Duodenal mucosa (tissue), 2 donors: ENCODE measurements at regions not wholly inside any gene's neighbourhood (a gene's known extent, or its start where the extent isn't known, plus 50 kb on each side); places are given as distances from the start of the nearest gene placed in this dataset.

Experiments used
- H3K27ac ChIP-seq: one replicate; pipeline ENCODE4 v1.7.0; 2013; ENCODE audit warnings: low read depth, low read length
- H3K27me3 ChIP-seq, 2 donors: one replicate each; pipeline ENCODE4 v1.7.0; 2013; ENCODE audit warnings: low read length in 2 of 2, control low read depth in 1 of 2; ENCODE audit not compliant: insufficient read depth in 2 of 2, control insufficient read depth in 1 of 2
- H3K36me3 ChIP-seq, 2 donors: one replicate each; pipeline ENCODE4 v1.7.0; 2013; ENCODE audit warnings: low read length in 2 of 2, control low read depth in 1 of 2; ENCODE audit not compliant: insufficient read depth in 2 of 2, control insufficient read depth in 1 of 2
- H3K4me1 ChIP-seq, 2 donors: one replicate each; pipeline ENCODE4 v1.7.0; 2013; ENCODE audit warnings: low read length in 2 of 2, control low read depth in 1 of 2; ENCODE audit not compliant: insufficient read depth in 2 of 2, control insufficient read depth in 1 of 2
- H3K4me3 ChIP-seq, 2 donors: one replicate each; pipeline ENCODE4 v1.7.0; 2013; ENCODE audit warnings: low read length in 2 of 2, low read depth in 1 of 2
- H3K9ac ChIP-seq, 2 donors: one replicate each; pipeline ENCODE4 v1.7.0; 2013; ENCODE audit warnings: low read length in 2 of 2, low read depth in 1 of 2
- H3K9me3 ChIP-seq, 2 donors: one replicate each; pipeline ENCODE4 v1.7.0; 2013; ENCODE audit warnings: low read length in 2 of 2, control low read depth in 1 of 2; ENCODE audit not compliant: control insufficient read depth in 1 of 2

DNA sequence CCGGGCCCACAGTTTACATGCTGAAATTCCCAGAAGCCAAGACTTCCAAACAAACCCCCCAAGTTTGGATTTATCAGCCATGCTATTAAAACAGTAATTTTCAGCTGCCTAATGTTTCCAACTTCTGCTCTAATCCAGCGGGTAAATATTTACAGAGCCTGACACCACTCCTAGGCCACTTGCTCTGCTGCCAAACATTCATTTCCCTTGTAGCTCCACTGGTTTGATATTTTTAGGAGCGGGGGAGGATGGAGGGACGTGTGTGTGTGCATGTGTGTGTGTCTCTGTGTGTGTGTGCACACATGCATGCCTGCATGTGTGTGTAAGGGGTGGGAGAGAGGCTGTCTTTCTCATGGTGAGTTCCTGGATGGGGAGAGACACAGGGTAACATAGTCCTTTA is 115.7 kb upstream of the PJA1 start:
- no peaks in the 10 kb centered on the region for H3K36me3 ChIP-seq
- no peaks in the 10 kb centered on the region for H3K9me3 ChIP-seq
- no peaks in the 10 kb centered on the region for H3K27me3 ChIP-seq
- peaks cover 0 to 7% of the 10 kb centered on the region in 2 donors for H3K4me1 ChIP-seq
- H3K27ac ChIP-seq: no peak overlapping the region
- H3K4me3 ChIP-seq: no peak overlapping the region
- no peak overlapping the region for H3K9ac ChIP-seq

DNA sequence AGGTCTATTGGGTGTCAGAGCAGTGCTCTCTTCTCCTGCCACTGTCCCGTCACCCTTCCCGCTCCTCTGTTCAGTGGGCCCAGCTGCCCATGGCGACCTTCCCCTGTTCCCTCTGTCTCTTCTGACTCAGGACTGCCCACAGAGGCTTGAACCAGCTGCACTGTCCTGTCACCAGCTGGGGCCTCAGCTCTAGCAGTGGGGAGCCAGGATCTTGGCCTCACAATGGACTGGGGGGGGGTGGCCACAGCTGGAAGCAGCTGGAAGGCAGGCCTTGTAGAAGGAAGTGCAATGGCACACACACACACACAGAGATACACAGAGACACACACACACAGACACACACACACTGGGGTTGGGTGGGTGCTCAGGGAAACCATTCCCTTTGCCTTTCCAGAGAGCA is 114.0 kb upstream of the PJA1 start:
- Histone ChIP-seq H3K27ac (no peak overlapping the region), H3K36me3 (no peaks in the 10 kb centered on the region), H3K27me3 (no peaks in the 10 kb centered on the region), H3K9me3 (no peaks in the 10 kb centered on the region), H3K4me1 (peaks cover 0 to 4% of the 10 kb centered on the region in 2 donors), H3K4me3 (no peak overlapping the region), H3K9ac (no peak overlapping the region)

DNA sequence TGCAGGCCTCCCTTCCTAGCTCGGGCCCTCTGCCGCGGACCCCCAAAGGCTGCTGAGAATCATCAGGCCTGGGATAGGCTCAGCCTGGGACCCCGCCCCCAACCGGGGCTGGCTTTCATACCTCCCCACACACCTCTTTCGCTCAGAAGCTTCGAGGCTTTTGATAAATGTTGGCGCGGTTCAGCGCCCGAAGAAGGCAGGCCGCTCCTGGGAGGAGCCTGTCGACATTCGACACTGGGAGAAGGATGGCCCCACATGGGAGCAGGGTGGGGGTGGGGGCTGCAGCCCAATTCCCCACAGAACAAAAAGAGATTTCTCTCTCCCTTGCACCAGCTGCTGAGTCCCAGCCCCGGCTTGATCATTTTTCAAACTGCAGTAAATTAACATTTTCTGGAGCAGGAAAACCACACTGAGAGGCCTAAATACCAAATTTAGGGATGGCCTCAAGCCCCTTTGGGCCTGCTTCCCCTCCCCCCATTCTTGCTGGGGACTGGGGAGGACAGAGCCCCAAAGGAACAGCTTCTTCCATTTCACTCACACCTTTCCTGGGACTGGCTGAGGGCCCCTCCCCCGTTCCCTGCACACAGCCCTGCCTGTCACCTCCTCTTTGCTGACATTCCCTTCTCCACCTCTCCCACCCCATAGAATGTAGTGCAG is 112.9 kb upstream of the PJA1 start:
- Histone ChIP-seq H3K4me3 (no peak overlapping the region), H3K9ac (no peak overlapping the region), H3K4me1 (peaks cover 0 to 4% of the 10 kb centered on the region in 2 donors), H3K36me3 (no peaks in the 10 kb centered on the region), H3K27ac (no peak overlapping the region), H3K9me3 (no peaks in the 10 kb centered on the region), H3K27me3 (no peaks in the 10 kb centered on the region)

DNA sequence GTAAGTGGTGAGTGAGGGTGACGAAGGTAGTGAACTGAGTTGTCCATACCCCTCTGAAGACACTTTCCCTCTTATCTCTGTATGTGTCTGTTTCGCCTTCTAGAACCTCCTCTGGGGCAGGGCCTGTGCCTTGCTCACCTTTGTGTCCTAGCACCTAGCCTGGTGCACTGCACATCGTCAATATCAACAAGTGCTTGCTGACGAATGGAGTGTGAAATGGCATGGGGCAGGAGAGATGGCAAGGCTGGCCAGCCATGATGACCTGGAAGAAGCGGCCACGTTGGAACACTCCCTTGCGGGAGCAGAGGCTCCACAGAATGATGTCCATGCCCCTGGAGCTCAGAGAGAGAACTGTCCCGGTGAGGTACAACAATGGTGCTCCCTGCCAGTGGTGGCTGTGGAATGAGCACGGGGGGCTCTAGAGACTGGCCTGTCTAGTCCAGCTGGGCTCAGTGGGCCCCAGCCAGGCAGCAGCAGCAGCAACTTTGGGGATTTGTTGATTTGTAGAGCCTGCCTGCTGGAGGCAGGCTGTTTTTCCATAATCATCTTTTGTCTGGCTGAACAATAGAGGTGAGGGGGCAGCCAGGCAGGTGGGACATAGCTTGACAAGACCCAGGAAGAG is 112.2 kb upstream of the PJA1 start:
- Histone ChIP-seq H3K27ac (no peak overlapping the region), H3K27me3 (no peaks in the 10 kb centered on the region), H3K9ac (no peak overlapping the region), H3K4me1 (peaks cover 0 to 4% of the 10 kb centered on the region in 2 donors), H3K36me3 (no peaks in the 10 kb centered on the region), H3K9me3 (no peaks in the 10 kb centered on the region), H3K4me3 (no peak overlapping the region)

DNA sequence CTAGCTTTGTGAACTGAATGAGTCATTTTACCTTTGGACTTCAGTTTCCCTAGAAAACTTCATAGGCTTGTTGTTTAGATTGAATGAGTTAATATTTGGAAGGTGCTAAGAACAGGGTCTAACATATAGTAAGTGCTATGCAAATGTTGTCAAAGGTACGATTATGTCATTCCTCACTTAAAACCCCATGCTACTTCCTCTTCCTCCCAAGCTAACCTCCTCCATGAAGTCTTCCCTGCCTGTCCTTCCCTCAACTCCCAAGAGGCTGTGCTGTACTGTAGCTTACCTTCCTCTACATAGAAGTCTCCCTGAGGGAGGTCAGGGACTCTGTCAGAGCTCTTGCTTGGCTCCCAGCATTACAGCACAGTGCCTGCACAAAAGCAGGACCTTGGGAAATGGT is 103.4 kb upstream of the PJA1 start:
- no peak overlapping the region for H3K4me3 ChIP-seq
- H3K4me1 ChIP-seq: peaks cover 0 to 3% of the 10 kb centered on the region in 2 donors
- H3K27ac ChIP-seq: no peak overlapping the region
- H3K9ac ChIP-seq: no peak overlapping the region
- H3K27me3 ChIP-seq: no peaks in the 10 kb centered on the region
- H3K9me3 ChIP-seq: no peaks in the 10 kb centered on the region
- H3K36me3 ChIP-seq: no peaks in the 10 kb centered on the region

DNA sequence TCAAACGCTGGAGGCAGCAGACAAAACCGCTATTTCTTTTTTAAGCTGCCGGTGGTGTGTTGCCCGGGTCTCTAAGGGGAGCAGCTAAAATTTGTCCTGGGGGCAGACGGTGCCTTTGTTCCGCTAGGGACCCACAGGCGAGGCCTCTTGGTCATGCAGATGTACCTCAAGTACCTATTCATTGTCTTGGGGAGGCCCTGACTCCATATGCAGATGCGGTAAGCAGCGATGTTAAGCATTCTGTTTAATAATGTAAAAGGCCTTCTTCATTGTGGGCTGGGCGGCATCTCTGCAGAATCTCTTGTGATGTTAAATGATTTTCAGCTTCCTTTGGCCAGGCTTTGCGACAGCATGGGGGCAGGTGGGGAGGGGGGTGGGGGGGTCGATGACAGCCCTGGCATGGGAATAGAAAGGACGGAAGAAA is 98.9 kb upstream of the PJA1 start:
- Histone ChIP-seq H3K9me3 (no peaks in the 10 kb centered on the region), H3K4me3 (no peak overlapping the region), H3K27ac (no peak overlapping the region), H3K27me3 (no peaks in the 10 kb centered on the region), H3K4me1 (peaks cover 0 to 3% of the 10 kb centered on the region in 2 donors), H3K9ac (no peak overlapping the region), H3K36me3 (no peaks in the 10 kb centered on the region)

DNA sequence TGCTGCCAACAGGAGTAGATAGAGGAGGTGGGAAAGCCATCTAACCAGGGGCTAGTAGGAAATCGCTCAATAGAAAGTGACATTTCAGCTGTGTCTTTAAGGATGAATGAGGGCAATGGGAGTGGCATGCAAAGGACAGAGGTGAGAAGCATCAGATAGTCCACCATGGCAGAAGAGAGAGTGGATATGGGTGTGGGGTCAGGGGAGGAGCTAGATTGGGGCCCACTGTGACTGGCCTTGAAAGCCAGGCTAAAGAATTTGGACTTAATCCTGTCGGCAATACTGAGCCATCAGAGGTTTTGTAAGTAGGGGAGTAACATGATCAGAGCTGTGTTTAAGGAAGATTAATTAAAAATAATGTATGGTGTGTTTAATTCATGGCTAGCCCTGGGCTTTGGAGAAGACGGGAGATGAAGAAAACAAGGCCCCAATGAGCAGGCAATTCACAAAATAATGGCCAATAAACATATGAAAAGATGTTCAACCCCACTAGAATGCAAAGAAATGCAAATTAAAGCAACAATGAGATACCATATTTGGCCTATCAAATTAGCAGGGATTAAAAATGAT is 98.1 kb upstream of the PJA1 start:
- H3K9me3 ChIP-seq: no peaks in the 10 kb centered on the region
- no peak overlapping the region for H3K9ac ChIP-seq
- H3K27ac ChIP-seq: no peak overlapping the region
- no peaks in the 10 kb centered on the region for H3K27me3 ChIP-seq
- no peaks in the 10 kb centered on the region for H3K36me3 ChIP-seq
- H3K4me3 ChIP-seq: no peak overlapping the region
- no peaks in the 10 kb centered on the region for H3K4me1 ChIP-seq

DNA sequence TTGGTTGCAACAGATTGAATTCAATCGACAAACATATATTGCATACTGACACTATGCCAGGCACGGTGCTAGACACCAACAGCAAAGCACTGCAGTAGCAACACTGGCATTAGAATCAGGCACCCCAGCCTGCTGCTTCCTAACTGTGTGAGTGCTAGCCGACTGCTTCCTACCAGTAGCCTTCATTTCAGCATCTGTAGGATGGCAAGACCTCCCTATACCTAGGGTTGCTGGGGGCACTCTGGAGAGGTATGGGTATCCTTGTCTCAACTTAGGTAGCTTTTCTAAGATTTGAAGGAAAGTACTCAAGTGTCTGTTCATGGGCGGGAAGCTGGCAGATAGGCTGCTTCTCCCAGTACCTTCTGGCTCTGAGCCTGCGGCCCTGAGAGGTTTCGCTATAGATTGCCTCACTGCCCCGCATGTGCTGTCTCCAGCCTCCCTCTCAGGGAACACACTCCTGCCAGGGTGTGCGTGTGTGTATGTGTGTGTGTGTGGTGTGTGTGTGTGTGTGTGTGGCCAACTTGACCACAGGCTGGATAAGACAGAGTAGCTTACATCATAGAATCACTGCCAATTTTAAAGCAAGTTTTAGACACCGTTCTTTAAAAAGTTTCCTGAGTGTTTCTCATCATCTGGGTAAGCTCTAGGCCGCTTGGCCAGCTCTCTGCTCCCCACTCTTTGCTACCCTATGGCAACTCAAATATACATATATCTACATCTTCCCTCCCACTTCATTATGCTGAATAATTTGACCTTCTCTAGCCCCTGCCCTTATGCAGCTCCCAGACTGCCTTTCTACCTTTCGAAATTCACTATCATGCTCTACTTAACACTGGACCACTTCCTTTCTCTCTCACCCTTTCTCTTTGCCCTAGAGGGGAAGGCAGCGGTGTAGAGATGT is 97.0 kb upstream of the PJA1 start:
- no peak overlapping the region for H3K9ac ChIP-seq
- H3K36me3 ChIP-seq: no peaks in the 10 kb centered on the region
- no peaks in the 10 kb centered on the region for H3K9me3 ChIP-seq
- no peaks in the 10 kb centered on the region for H3K27me3 ChIP-seq
- no peaks in the 10 kb centered on the region for H3K4me1 ChIP-seq
- H3K27ac ChIP-seq: no peak overlapping the region
- no peak overlapping the region for H3K4me3 ChIP-seq

DNA sequence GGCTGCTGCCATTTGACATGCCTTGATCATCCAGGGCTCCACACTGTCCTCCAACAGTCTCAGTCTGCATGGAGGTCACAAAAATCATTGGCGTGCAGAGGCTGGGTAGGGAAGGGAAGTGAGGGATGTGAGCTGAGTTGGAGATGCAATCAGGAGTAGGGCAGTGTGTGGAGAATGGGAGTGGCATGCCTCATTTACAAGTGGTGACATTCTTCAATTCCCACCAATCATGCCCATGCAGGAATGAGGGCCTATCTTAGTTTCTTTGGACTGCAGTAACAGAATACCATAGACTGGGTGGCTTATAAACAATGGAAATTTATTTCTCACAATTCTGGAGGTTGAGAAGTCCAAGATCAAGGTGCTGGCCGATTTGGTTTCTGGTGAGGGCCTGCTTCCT is 94.9 kb upstream of the PJA1 start:
- no peaks in the 10 kb centered on the region for H3K9me3 ChIP-seq
- no peak overlapping the region for H3K9ac ChIP-seq
- no peaks in the 10 kb centered on the region for H3K27me3 ChIP-seq
- no peaks in the 10 kb centered on the region for H3K4me1 ChIP-seq
- H3K36me3 ChIP-seq: no peaks in the 10 kb centered on the region
- H3K27ac ChIP-seq: no peak overlapping the region
- H3K4me3 ChIP-seq: no peak overlapping the region

DNA sequence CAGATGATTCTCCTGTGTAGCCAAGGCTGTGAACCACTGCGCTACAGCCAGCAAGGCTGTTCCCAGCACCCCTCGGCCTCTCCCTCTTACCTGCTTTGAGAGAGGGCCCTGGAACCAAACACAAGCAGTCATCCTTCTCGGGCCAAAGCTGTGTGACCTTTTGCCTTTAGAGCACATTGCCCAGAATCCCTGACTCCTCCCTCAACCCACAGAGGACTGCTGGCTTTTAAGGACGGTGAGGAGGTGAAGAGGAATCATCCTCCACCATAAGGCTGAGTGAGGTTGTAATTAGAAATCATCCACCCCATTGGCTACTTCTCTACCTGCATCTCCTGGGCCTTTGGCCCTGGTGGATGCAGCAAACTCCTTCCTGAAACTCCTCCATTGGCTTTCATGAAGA is 93.6 kb upstream of the PJA1 start:
- H3K27me3 ChIP-seq: no peaks in the 10 kb centered on the region
- no peaks in the 10 kb centered on the region for H3K9me3 ChIP-seq
- H3K9ac ChIP-seq: no peak overlapping the region
- no peaks in the 10 kb centered on the region for H3K4me1 ChIP-seq
- no peaks in the 10 kb centered on the region for H3K36me3 ChIP-seq
- no peak overlapping the region for H3K4me3 ChIP-seq
- no peak overlapping the region for H3K27ac ChIP-seq
